VCaP (cell line): ENCODE measurements at regions not wholly inside any gene's neighbourhood (a gene's known extent, or its start where the extent isn't known, plus 50 kb on each side); places are given as distances from the start of the nearest gene placed in this dataset.

ENCODE experiments used
- H3K27ac ChIP-seq: fragments of 450-650 bp; 2 replicates; pipeline ENCODE4 v1.5.1; 2017
- CTCF ChIP-seq: fragments of 450-650 bp; conservative IDR thresholded peaks from 2 replicates; pipeline ENCODE4 v1.5.1; 2017; ENCODE audit warnings: mild to moderate bottlenecking, moderate library complexity

- no peak for TF ChIP-seq CTCF
- peak overlapping the region; percentile 4; the same call in 1 of the 2 replicates for H3K27ac ChIP-seq
Measured at GRCh38 chr6:168200571-168201134, 118.9 kb downstream of the DACT2 start.

GRCh38 chr6:168198302-168199180, 119.5 kb upstream of the FRMD1 start:
- TF ChIP-seq CTCF: no peak
- H3K27ac ChIP-seq: peak overlapping the region; percentile 98; the same call in 1 of the 2 replicates

GRCh38 chr6:168197636-168198301, 118.8 kb upstream of the FRMD1 start:
- TF ChIP-seq CTCF: no peak
- H3K27ac ChIP-seq: peak overlapping the region; percentile 98

GRCh38 chr6:168196881-168197635, 118.0 kb upstream of the FRMD1 start:
- peak overlapping the region; percentile 98 for H3K27ac ChIP-seq
- TF ChIP-seq CTCF: no peak

- peak overlapping the region; percentile 98 for H3K27ac ChIP-seq
- peak; percentile 55 for TF ChIP-seq CTCF
Measured at GRCh38 chr6:168196385-168196860, 117.4 kb upstream of the FRMD1 start.

- TF ChIP-seq CTCF: no peak
- peak overlapping the region; percentile 98 for H3K27ac ChIP-seq
Measured at GRCh38 chr6:168195712-168196111, 116.7 kb upstream of the FRMD1 start.
